Gastrocnemius medialis (tissue), 4 donors: ENCODE measurements at regions not wholly inside any gene's neighbourhood (a gene's known extent, or its start where the extent isn't known, plus 50 kb on each side); places are given as distances from the start of the nearest gene placed in this dataset.

Experiments used
- POLR2A ChIP-seq, 2 donors: fragments of 450-650 bp; IDR thresholded peaks; one replicate each; pipeline ENCODE4 v1.6.1; 2017; ENCODE audit warnings: antibody characterized with exemption in 2 of 2, mild to moderate bottlenecking in 2 of 2, moderate library complexity in 2 of 2
- TF ChIP-seq, protein P1 (sequence below), 5 experiments: fragments of 450-650 bp in 3 of 5; fragments of 200-600 bp in 2 of 5; sonication (generic) in 2 of 5; IDR thresholded peaks in 4 of 5; conservative IDR thresholded peaks in 1 of 5; 1 replicate in 4 of 5; 2 replicates in 1 of 5; pipeline ENCODE4 v1.5.1; 2016 to 2019; ENCODE audit warnings: antibody characterized with exemption in 5 of 5, mild to moderate bottlenecking in 3 of 5, moderate library complexity in 3 of 5

DNA sequence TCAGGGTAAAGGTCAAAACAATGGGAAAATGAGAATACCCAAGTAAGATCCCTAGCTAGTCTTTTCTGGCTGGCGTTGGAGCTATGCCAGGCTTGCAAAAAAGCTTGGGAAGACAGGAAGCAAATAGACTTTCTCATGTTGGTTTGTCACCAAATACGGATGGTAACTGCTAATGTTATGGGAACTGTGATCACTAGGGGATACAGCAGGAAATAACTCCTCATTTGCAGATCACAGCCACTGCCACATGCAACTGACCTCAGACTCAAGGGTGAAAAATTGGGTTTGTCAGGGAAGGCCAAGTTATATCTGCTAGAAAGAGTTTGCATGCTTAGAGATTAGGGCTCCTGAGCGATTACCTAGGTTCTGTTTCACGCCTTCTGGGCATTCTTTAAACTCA, 162.9 kb downstream of the NHLRC3 start:
- TF ChIP-seq, protein P1, sequence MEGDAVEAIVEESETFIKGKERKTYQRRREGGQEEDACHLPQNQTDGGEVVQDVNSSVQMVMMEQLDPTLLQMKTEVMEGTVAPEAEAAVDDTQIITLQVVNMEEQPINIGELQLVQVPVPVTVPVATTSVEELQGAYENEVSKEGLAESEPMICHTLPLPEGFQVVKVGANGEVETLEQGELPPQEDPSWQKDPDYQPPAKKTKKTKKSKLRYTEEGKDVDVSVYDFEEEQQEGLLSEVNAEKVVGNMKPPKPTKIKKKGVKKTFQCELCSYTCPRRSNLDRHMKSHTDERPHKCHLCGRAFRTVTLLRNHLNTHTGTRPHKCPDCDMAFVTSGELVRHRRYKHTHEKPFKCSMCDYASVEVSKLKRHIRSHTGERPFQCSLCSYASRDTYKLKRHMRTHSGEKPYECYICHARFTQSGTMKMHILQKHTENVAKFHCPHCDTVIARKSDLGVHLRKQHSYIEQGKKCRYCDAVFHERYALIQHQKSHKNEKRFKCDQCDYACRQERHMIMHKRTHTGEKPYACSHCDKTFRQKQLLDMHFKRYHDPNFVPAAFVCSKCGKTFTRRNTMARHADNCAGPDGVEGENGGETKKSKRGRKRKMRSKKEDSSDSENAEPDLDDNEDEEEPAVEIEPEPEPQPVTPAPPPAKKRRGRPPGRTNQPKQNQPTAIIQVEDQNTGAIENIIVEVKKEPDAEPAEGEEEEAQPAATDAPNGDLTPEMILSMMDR (IDR thresholded peaks at IDR 0.05 in 4 of 5, conservative IDR thresholded peaks at IDR 0.05 in 1 of 5): no peak
- TF ChIP-seq POLR2A (IDR thresholded peaks at IDR 0.05): no peak
